GM18870 (cell line): ENCODE measurements at regions not wholly inside any gene's neighbourhood (a gene's known extent, or its start where the extent isn't known, plus 50 kb on each side); places are given as distances from the start of the nearest gene placed in this dataset.

Experiments used
- ATAC-seq: cut with Tn5 transposase; IDR thresholded peaks from one replicate; pipeline ENCODE4 v1.9.1; 2021; ENCODE audit warnings: moderate library complexity; ENCODE audit not compliant: unreplicated experiment

GRCh38 chr9:18020121-18020745 lies 441.4 kb downstream of the SH3GL2 start:
- ATAC-seq, result no peak

GRCh38 chr9:18022642-18023041 lies 443.8 kb downstream of the SH3GL2 start:
- ATAC-seq, result no peak

GRCh38 chr9:18023332-18023731 lies 444.5 kb downstream of the SH3GL2 start:
- no peak for ATAC-seq

- no peak for ATAC-seq
These were observed 441.3 kb upstream of the ADAMTSL1 start for GRCh38 chr9:18032636-18033035.

- ATAC-seq, result no peak
These were observed 437.3 kb upstream of the ADAMTSL1 start for GRCh38 chr9:18036422-18037187.

- ATAC-seq, result no peak
These were observed 436.0 kb upstream of the ADAMTSL1 start for GRCh38 chr9:18037981-18038380.

GRCh38 chr9:18040327-18040726 lies 433.6 kb upstream of the ADAMTSL1 start:
- ATAC-seq, result no peak

GRCh38 chr9:18043978-18044377 lies 430.0 kb upstream of the ADAMTSL1 start:
- ATAC-seq, result no peak

- ATAC-seq, result no peak
These were observed 428.6 kb upstream of the ADAMTSL1 start for GRCh38 chr9:18045326-18045725.

GRCh38 chr9:18046068-18046467 lies 427.9 kb upstream of the ADAMTSL1 start:
- no peak for ATAC-seq

- ATAC-seq, result no peak
These were observed 422.3 kb upstream of the ADAMTSL1 start for GRCh38 chr9:18051638-18052037.

- no peak for ATAC-seq
These were observed 421.9 kb upstream of the ADAMTSL1 start for GRCh38 chr9:18052060-18052459.

GRCh38 chr9:18056269-18056992 lies 417.5 kb upstream of the ADAMTSL1 start:
- no peak for ATAC-seq

- ATAC-seq, result peak; percentile 99
These were observed 417.0 kb upstream of the ADAMTSL1 start for GRCh38 chr9:18056993-18057369.

GRCh38 chr9:18058564-18059442 lies 415.1 kb upstream of the ADAMTSL1 start:
- no peak for ATAC-seq

GRCh38 chr9:18059447-18059846 lies 414.5 kb upstream of the ADAMTSL1 start:
- ATAC-seq, result no peak

GRCh38 chr9:18060269-18060934 lies 413.6 kb upstream of the ADAMTSL1 start:
- ATAC-seq, result no peak

GRCh38 chr9:18061332-18061731 lies 412.6 kb upstream of the ADAMTSL1 start:
- no peak for ATAC-seq

GRCh38 chr9:18061856-18062255 lies 412.1 kb upstream of the ADAMTSL1 start:
- no peak for ATAC-seq

- no peak for ATAC-seq
These were observed 410.0 kb upstream of the ADAMTSL1 start for GRCh38 chr9:18063856-18064390.
